NCI-H510A treated with DMSO at 0.1 percent for 48 hours (cell line): ENCODE measurements at regions not wholly inside any gene's neighbourhood (a gene's known extent, or its start where the extent isn't known, plus 50 kb on each side); places are given as distances from the start of the nearest gene placed in this dataset.
"Not testable (repeated sequence)": the region's sequence is repeated elsewhere in the genome, so short reads cannot be mapped to it uniquely, and the experiment has no call there.

Experiments used
- DNase-seq: peaks from one replicate; lab custom pipeline; 2025; lab: John Stamatoyannopoulos, UW

- no peak for DNase-seq
These were observed 213.3 kb upstream of the TUSC1 start for GRCh38 chr9:25891527-25891926.

- DNase-seq, result no peak
These were observed 211.4 kb upstream of the TUSC1 start for GRCh38 chr9:25889661-25890060.

GRCh38 chr9:25876248-25876647 is 198.0 kb upstream of the TUSC1 start:
- no peak for DNase-seq

- DNase-seq, result no peak
These were observed 186.3 kb upstream of the TUSC1 start for GRCh38 chr9:25864509-25864908.

- no peak for DNase-seq
These were observed 183.2 kb upstream of the TUSC1 start for GRCh38 chr9:25861421-25861820.

GRCh38 chr9:25857147-25857546 is 178.9 kb upstream of the TUSC1 start:
- no peak for DNase-seq

- no peak for DNase-seq
These were observed 172.6 kb upstream of the TUSC1 start for GRCh38 chr9:25850803-25851202.

DNA sequence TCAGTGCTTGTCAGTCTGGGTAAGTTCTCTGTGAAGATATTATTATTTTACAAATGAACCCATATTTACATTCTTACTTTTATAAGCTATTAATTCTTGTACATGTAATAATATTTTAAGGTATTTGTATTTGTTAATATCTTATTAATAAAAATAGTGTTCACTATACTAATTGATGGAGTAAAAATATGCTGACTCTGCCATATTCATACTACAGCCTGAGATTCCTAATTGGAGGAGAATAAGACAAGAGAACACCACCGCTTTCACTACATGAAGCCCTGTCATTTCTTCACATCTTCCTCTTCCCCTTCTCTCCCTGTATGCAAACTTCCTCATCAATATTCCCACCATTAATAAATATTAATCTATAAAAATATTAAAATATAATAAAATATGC is 167.6 kb upstream of the TUSC1 start:
- no peak for DNase-seq

DNA sequence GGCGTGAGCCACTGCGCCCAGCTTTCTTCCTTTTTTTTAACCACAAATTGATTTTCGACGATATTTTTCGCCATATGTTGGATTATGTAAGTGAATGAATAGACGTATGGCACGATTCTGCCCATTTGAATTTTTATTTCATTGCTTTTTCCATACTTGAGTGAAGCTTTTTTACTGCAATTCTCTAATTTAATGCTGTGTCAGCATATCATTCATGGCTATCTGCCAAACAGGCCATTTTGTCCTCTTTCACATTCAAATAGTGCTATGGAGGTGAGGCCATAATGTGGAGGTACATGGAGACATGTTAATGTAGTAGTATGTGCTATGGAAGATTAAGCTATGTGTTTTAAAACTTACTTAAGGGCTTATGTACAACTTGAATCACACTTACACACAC is 152.1 kb upstream of the TUSC1 start:
- no peak for DNase-seq

GRCh38 chr9:25827626-25828025 is 149.4 kb upstream of the TUSC1 start:
- no peak for DNase-seq

- DNase-seq, result no peak
These were observed 138.2 kb upstream of the TUSC1 start for GRCh38 chr9:25816439-25816838.

GRCh38 chr9:25814023-25814422 is 135.8 kb upstream of the TUSC1 start:
- no peak for DNase-seq

DNA sequence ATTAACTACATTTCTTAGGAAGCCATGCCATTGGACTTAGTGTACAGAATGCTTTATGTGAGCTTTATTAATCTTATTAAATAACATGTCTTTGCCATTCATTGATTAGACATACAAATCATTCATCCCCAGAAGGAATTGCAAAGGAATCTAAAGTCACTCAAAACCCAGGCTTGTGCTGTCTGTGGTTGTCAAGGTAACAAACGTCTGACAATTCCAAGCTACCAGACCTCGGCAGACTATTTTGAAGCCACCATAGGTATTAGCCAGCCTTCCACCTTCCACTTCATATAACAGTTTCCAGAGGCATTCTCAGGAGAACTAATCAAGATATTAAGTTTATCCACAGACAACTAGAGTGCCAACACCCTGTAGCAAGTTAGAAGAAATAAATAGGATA is 135.2 kb upstream of the TUSC1 start:
- DNase-seq, result no peak

- DNase-seq, result no peak
These were observed 130.3 kb upstream of the TUSC1 start for GRCh38 chr9:25808554-25808953.

DNA sequence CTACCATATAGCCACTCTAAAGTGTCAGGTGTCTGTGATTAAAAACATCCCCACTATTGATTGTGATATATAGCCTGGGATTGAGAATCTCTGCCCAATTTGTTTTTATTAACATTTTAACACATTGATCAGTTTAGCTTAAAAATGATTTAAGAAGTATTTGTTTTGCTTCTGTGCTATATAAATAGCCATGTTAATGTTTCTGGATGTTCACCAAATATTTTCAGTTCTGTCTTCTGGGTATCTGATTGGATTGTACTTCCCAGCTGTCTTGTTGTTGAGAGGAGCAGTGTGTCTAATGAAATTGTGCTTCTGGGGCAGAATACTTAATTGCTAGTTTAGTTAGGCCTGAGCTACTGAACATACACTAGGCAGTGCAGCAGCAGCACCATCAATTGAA is 126.6 kb upstream of the TUSC1 start:
- no peak for DNase-seq

DNA sequence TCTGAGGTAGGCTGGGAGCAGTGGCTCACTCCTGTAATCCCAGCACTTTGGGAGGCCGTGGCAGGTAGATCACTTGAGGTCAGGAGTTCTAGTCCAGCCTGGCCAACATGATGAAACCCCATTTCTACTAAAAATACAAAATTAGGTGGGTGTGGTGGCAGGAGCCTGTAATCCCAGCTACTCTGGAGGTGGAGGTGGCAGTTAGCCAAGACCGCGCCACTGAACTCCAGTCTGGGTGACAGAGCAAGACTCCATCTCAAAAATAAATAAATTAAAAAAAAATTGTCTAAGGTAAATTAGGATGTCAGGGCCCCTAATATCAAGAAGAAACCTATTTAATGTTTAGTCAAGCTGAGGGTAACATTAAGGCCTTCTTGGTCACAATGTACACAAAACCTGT is 123.7 kb upstream of the TUSC1 start:
- not testable (repeated sequence) for DNase-seq

GRCh38 chr9:25773805-25774204 is 95.6 kb upstream of the TUSC1 start:
- no peak for DNase-seq

DNA sequence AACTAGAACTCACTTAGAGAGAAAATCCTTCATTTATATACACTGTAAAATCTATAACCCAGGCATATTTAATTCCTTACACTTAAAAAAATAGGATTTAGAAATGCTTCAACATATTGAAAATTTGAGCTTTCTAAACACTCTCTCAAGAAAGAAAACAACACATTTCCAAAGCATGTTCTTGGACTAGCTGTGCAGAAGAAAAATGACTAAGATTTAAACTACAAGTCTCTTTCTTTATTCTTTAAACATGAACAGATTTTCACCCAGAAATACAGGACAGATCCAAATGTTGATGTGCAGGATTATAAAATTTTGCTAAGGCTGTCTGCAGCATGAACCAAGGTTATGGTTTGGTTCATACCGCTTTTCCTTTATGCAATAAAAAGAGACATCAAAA is 77.7 kb upstream of the TUSC1 start:
- DNase-seq, result no peak

GRCh38 chr9:25752398-25752797 is 74.2 kb upstream of the TUSC1 start:
- DNase-seq, result no peak

GRCh38 chr9:25742256-25742655 is 64.0 kb upstream of the TUSC1 start:
- DNase-seq, result no peak

DNA sequence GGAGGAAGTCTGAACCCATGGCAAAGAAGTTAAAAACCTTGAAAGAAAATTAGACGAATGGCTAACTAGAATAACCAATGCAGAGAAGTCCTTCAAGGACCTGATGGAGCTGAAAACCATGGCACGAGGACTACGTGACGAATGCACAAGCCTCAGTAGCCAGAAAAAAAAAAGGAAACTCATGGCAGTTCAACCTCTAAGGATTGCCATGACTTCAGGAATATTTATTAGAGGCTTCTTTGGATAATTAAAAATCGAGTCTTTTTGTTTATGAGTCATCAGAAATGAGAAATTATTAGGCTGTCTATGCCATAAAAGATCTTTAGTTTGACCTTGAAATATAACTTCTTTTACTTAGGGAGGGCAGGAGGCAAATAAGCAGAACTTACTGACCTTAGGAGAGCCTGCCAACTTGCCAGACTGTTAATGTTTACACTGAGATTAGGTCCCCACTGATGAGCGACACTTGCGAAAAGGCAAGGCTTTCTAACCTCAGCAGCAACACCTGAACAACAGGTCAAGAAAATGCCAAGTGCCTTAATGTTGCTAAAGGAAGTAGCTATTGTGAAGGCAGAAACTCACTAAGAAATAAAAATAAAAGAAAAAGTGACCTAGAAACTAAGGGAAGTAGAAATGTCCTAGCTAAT is 55.2 kb upstream of the TUSC1 start:
- DNase-seq, result no peak

DNA sequence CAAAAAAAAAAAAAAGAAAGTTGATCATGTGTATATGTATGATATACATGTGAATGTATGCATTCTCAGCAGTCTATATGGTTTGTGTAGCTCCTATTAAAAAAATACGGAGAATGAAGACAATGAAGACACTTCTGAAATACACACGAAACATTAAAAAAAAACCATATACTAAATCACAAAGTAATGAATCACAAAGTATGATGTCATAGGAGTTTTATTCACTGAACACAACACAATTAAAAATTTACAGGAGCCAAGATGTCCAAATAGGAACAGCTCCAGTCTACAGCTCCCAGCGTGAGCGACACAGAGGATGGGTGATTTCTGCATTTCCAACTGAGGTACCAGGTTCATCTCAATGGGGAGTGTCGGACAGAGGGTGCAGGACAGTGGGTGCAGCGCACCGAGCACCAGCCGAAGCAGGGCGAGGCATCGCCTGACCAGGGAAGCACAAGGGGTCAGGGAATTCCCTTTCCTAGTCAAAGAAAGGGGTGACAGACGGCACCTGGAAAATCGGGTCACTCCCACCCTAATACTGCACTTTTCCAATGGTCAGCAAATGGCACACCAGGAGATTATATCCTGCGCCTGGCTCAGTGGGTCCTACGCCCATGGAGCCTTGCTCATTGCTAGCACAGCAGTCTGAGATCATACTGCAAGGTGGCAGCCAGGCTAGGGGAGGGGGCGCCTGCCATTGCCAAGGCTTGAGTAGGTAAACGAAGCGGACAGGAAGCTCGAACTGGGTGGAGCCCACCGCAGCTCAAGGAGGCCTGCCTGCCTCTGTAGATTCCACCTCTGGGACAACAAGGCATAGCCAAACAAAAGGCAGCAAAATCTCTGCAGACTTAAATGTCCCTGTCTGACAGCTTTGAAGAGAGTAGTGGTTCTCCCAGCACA is 53.9 kb upstream of the TUSC1 start:
- not testable (repeated sequence) for DNase-seq
